ENCODE measurements at regions not wholly inside any gene's neighbourhood (a gene's known extent, or its start where the extent isn't known, plus 50 kb on each side); places are given as distances from the start of the nearest gene placed in this dataset.
"Not testable (repeated sequence)": the region's sequence is repeated elsewhere in the genome, so short reads cannot be mapped to it uniquely, and the experiment has no call there.

- no peak for DNase-seq (ENCODE audit: low read depth)
Measured at GRCh38 chr3:28139967-28140634, 101.3 kb upstream of the CMC1 start.

- no peak for DNase-seq (ENCODE audit: low read depth)
Measured at GRCh38 chr3:28140664-28141063, 100.8 kb upstream of the CMC1 start.

- no peak for DNase-seq (ENCODE audit: low read depth)
Measured at GRCh38 chr3:28149960-28150359, 91.5 kb upstream of the CMC1 start.

GRCh38 chr3:28150465-28151206 is 90.8 kb upstream of the CMC1 start:
- DNase-seq (ENCODE audit: low read depth), result no peak

GRCh38 chr3:28151207-28151550 is 90.2 kb upstream of the CMC1 start:
- DNase-seq (ENCODE audit: low read depth), result no peak

- no peak for DNase-seq (ENCODE audit: low read depth)
Measured at GRCh38 chr3:28151608-28152228, 89.7 kb upstream of the CMC1 start.

GRCh38 chr3:28155631-28156030 is 85.8 kb upstream of the CMC1 start:
- DNase-seq (ENCODE audit: low read depth), result no peak

- DNase-seq (ENCODE audit: low read depth), result not testable (repeated sequence)
Measured at GRCh38 chr3:28156599-28156998, 84.8 kb upstream of the CMC1 start.

- DNase-seq (ENCODE audit: low read depth), result no peak
Measured at GRCh38 chr3:28171962-28172361, 69.5 kb upstream of the CMC1 start.

- no peak for DNase-seq (ENCODE audit: low read depth)
Measured at GRCh38 chr3:28172748-28173147, 68.7 kb upstream of the CMC1 start.

GRCh38 chr3:28173836-28174235 is 67.6 kb upstream of the CMC1 start:
- no peak for DNase-seq (ENCODE audit: low read depth)

- DNase-seq (ENCODE audit: low read depth), result no peak
Measured at GRCh38 chr3:28186748-28187147, 54.7 kb upstream of the CMC1 start.

- DNase-seq (ENCODE audit: low read depth), result no peak
Measured at GRCh38 chr3:28188686-28189085, 52.7 kb upstream of the CMC1 start.

- no peak for DNase-seq (ENCODE audit: low read depth)
Measured at GRCh38 chr3:28191363-28191762, 50.1 kb upstream of the CMC1 start.
